Stimulated activated CD8-positive, alpha-beta memory T cell treated with anti-CD3 and anti-CD28 coated beads, Interleukin-4, amount 100 ng/mL, for 24 hours (primary cell): ENCODE measurements at regions not wholly inside any gene's neighbourhood (a gene's known extent, or its start where the extent isn't known, plus 50 kb on each side); places are given as distances from the start of the nearest gene placed in this dataset.

Source experiments
- DNase-seq: peaks from one replicate; pipeline ENCODE4 v3.0.0-alpha.2; 2020; ENCODE audit warnings: low read depth

GRCh38 chr5:125508225-125508624 lies 761.8 kb upstream of the ZNF608 start:
- DNase-seq, result no peak

GRCh38 chr5:125510651-125511050 lies 764.2 kb upstream of the ZNF608 start:
- no peak for DNase-seq

GRCh38 chr5:125517973-125518550 lies 771.6 kb upstream of the ZNF608 start:
- no peak for DNase-seq

- no peak for DNase-seq
Observed at GRCh38 chr5:125521289-125521688, 774.9 kb upstream of the ZNF608 start.

- DNase-seq, result no peak
Observed at GRCh38 chr5:125525356-125525755, 778.9 kb upstream of the ZNF608 start.

GRCh38 chr5:125526966-125527365 lies 780.5 kb upstream of the ZNF608 start:
- no peak for DNase-seq

- DNase-seq, result no peak
Observed at GRCh38 chr5:125528881-125529280, 782.4 kb upstream of the ZNF608 start.

- no peak for DNase-seq
Observed at GRCh38 chr5:125530833-125531615, 784.6 kb upstream of the ZNF608 start.

GRCh38 chr5:125536095-125536494 lies 789.7 kb upstream of the ZNF608 start:
- no peak for DNase-seq

GRCh38 chr5:125536582-125536981 lies 790.1 kb upstream of the ZNF608 start:
- DNase-seq, result no peak

- no peak for DNase-seq
Observed at GRCh38 chr5:125537661-125538060, 791.2 kb upstream of the ZNF608 start.

- no peak for DNase-seq
Observed at GRCh38 chr5:125538469-125538868, 792.0 kb upstream of the ZNF608 start.

GRCh38 chr5:125541085-125541484 lies 794.6 kb upstream of the ZNF608 start:
- no peak for DNase-seq

GRCh38 chr5:125549322-125549911 lies 803.0 kb upstream of the ZNF608 start:
- DNase-seq, result no peak

GRCh38 chr5:125550274-125550673 lies 803.8 kb upstream of the ZNF608 start:
- DNase-seq, result no peak

- no peak for DNase-seq
Observed at GRCh38 chr5:125551246-125551645, 804.8 kb upstream of the ZNF608 start.

- DNase-seq, result no peak
Observed at GRCh38 chr5:125551797-125552196, 805.4 kb upstream of the ZNF608 start.

- no peak for DNase-seq
Observed at GRCh38 chr5:125552486-125552885, 806.0 kb upstream of the ZNF608 start.

- no peak for DNase-seq
Observed at GRCh38 chr5:125554355-125554754, 807.9 kb upstream of the ZNF608 start.

- no peak for DNase-seq
Observed at GRCh38 chr5:125555591-125555990, 809.2 kb upstream of the ZNF608 start.

GRCh38 chr5:125558016-125558415 lies 811.6 kb upstream of the ZNF608 start:
- no peak for DNase-seq

GRCh38 chr5:125558466-125558865 lies 812.0 kb upstream of the ZNF608 start:
- DNase-seq, result no peak

- no peak for DNase-seq
Observed at GRCh38 chr5:125559296-125559695, 812.9 kb upstream of the ZNF608 start.
